Activated naive CD4-positive, alpha-beta T cell treated with Interleukin-2 at 50 U/mL for 16 hours (primary cell): ENCODE measurements at regions not wholly inside any gene's neighbourhood (a gene's known extent, or its start where the extent isn't known, plus 50 kb on each side); places are given as distances from the start of the nearest gene placed in this dataset.

ENCODE experiments used
- DNase-seq: peaks from one replicate; pipeline ENCODE4 v3.0.0-alpha.2; 2020

DNA sequence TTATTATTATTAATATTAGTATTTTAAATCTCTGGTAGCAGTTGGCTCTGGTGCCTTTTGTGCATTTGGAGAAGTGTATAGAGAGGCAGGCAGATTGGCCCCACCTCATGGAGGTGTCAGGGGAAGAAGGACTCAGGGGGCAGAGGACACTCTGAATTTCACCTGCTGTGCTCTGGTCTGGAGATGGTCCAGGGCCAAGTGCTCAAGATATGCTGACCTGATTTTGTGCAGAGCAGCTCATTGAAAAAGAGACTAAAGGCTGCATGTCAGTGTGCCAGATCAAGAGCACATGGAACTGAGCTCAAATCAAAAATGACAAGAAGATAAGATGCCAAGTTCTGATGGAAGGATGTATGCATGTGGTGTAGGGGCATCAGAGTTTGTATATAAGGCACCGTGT, 323.6 kb upstream of the TNP1 start:
- no peak for DNase-seq

DNA sequence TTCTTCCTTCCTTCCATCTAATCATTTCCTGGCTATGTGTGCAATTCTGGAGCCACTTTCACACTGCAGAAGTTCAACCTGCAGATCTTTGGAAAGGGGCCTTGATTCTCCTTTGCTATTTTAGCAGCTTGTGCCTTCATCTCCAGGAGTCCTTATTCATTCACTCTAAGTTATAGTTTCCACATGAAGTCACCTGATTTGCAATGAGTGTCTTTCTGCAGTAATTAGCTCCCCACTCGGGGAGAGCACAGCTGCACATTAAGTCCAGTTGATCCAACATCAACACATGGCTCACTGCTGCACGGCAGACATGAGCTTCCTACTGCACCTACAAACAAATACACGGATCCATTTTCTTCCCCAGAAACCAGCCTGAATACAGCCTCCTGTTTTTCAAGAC, 323.1 kb upstream of the TNP1 start:
- no peak for DNase-seq

DNA sequence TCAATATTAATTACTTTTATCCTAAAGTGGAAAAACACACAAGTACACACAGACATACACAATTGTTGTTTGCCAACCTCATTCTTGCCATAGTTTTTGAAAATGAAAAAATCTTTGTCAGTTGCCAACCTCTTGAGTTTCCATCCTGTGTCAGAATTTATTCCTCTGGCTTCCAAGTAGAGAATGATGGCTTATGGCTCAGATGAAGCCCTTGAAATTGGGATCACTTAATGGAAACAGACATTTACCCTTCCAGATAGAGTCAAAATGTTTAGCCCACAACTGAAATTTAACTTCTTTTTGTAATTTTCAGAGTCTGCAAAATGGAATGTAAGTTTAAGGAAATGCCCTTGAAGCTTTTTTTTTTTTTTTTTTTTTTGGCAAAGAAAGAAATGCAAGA, 321.6 kb upstream of the TNP1 start:
- DNase-seq = no peak

DNA sequence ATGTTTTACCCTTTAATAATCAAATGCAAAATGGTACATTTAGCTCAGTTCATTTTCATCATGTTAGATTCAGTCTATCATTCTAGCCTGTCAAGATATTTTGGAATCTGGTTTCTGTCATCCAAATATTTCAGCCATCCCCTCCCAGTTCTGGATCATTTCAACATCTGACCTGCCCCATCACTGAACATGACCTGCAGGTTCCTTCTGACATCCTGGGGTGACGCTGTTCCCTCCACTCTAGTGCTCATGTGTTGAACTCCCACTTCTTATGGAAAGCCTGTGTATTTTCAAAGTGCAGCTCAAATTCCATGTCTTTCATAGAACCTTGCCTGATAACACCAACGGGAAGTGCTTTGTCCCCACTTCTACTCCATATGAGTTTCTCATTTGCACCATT, 320.0 kb upstream of the TNP1 start:
- no peak for DNase-seq

DNA sequence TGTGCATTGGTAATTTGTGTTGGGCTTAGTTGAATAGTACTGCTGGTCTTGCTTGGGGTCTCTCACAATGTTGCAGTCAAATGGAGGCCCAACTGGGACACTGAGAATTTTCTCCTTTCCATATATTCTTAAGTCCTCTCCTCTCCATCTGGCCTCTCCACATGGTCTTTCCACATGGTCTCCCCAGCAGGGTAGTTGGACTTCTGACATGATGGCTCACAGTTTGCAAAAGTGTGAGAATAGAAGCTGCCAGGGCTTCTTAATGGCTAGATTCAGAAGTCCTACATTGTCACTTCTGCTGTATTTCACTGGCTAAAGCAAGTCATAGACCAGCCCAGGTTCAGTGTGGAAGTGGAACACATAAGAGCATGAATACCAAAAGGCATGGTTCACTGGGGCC, 318.5 kb upstream of the TNP1 start:
- no peak for DNase-seq

DNA sequence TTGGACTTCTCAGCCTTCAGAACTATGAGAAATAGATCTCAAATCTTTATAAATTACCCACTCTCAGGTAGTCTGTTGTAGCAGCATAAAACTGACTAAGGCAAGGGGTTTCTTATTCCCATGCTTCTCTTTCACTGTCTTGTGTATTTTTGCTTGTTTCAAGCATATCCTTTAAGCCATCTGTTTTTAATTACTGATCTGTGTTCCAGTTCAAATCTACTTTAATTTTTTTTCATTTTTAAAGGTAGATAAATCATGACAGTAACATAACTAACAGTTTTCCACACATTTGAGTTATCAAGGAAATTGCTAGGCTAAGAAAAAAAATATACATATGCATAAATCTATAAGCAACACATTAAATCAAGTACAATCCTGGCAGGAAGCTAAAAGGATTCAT, 317.9 kb upstream of the TNP1 start:
- no peak for DNase-seq

DNA sequence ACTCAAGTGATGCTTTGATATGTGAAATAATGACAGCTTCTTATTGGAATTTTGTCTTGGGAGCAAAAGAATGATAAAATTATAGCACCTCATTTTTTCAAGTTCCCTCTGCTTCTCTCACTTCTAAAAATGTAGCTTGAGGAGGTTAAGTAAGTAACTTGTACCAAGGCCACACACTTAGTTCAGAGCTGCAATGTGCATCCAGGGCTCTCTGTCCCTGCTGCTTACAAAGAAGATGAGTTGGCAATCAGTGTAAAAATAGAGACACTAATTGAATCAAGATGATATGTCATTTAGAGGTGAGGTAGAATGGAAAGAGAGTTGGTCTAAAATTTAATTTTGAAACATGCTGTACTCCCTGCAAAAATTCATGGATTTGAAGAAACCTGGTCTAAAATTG, 312.0 kb upstream of the TNP1 start:
- DNase-seq = no peak

DNA sequence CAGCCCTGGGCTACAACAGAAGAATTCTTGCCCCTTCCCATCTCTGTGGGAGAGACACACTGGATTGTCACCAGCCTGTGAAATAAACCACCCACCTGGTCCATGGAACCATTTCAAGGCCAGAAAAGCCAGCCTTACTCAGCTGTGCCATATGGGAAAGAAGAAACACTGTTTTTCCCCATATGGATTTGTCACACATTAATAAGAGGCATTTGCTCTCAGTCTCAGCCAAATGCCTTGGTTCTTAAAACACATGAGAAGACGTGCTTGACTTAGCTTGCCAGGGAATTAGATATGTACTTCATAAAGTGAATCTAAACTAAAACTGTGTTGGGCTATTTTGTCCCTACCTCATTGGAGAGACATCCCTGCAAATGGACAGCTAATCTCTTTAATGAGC, 308.6 kb upstream of the TNP1 start:
- no peak for DNase-seq

DNA sequence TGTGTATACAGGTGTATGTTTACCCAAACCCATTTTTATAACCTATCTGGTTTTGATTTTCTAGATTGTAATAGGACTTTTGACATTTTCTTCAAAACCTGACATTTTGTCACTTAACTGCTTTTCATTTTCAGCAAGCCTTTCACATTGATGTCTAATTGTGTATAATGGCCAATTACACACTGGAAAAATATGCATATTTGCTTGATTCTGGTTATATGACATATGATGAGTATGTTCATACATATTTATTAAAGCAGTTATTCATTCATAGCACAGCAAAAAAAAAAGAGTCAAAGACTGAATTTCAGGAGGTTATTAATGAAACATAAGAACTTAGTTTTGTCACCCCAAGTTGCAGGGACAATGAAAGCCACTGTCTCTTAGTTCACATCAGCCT, 307.7 kb upstream of the TNP1 start:
- DNase-seq = no peak

DNA sequence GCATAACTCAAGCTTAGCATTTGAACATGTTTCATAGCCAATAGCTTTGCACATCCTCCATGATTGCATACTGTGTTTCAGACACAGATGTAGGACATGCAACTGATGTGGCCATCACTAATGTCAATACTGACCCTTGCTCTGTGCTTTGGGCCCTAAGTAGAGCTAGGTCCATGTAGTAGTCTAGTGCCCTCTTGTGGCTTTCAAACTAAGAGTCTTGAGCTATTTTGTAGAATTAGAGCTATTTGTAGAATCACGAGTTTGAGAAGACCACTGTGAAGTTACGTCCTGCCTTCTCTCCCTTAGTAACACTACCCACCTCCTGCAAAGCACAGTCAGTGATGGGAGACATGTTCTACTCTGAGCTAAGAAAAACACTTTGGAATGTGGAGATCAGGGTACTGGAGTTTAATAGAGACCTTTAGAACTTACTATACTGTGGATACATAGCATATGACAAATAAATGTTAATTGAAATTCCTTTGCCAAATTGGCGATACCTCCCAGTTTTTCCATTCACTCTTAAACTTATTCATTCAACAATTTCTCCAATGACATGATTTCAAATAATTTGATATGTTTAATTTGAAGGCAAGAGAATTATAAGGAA, 306.5 kb upstream of the TNP1 start:
- DNase-seq = no peak

DNA sequence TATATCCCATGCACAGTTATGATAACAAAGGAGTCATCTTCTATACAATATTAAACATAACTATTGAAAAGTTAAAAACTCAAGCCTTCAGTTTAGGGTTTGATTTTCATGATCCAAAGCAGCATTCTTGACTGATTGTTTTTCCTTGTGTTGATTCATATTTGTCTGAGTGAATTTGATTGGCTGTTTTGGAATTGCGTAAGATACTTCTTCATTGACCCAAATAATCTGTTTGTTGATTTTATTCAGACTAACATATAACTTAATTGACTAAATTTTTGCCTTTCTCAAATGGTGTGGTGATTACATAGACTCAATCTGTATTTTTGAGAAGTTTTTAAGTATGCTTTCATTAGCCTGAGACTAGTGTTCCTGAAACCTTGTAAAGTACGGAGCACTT, 305.7 kb upstream of the TNP1 start:
- no peak for DNase-seq

DNA sequence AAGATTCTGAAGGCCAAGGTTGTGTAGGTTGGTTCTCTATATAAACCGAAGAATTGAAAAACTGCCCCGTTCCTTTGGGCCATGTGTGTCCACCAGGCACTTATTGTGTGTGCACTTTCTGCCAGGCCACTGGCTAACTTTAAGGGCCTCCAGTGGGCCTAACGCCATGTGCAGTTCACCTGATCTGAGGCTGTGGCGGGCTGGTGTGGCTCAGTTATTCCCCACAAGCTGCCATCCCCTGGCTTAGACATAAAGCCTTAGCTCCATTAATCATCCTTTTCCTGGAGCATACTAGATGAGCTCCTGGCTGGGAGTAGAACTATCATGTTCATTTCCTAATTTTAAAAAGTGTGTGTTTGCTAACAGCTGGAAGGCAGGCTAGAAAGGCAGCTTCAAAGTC, 304.1 kb upstream of the TNP1 start:
- DNase-seq = no peak

DNA sequence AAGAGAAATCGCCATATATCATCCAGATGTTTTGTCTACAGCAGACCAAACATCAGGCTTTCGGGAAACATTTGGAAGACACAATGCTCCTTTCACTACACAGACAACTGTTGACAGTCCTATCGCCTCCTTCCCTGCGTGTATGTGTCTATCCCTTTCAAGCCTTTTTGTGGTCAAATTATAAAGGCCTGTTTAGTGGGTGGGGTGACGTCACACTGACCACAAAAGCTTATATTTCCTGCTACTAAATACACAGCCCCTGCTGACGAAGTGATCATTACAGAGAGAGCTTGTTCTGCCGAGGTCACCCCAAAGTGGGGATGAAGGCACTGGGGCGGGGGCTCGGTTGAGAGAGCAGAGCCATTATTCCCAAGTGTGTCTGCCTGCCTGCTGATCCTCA, 302.7 kb upstream of the TNP1 start:
- no peak for DNase-seq

DNA sequence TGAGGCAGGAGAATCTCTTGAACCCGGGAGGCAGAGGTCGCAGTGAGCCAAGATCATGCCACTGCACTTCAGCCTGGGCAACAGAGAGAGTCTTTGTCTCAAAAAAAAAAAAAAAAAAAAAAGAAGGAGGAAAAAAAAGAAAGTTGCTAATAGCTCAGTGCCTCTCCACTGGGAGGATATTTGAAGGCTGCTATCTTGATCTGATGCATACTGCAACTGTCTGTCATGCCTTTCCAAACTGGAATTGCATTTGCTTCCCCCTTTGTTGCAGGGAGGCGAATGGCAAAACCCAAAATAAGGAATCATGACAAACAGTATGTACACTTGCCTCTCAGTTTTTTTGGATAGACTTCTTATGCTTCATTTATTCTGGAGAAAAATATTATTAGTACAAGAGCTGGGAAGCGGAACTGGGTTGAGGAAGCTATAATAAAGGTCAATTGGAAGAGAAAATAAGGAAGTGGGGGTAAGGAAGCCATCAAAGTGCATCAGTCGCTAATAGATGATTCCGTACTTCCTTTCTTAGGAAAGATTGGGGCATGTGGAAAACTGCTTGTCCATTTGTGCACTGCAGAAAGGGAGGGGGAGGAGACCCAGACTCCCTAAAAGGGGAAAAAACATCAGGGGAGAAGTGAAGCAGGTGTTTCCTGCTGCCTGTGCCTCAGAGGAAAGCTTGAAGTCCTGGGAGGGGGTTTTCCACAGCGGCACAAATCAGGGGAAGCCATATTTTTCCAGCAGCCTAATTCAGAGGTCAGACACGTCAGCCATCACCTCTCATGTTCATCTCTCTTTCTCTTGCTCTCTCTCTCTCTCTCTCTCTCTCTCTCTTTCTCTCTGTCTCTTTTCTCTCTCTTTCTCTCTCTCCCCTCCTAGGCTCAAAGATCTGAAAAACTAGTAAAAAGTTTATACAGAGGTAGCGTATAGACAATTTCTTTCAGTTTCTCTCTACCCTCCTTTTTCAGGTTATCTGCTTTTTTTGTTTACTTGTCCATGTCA, 301.4 kb upstream of the TNP1 start:
- DNase-seq = no peak

DNA sequence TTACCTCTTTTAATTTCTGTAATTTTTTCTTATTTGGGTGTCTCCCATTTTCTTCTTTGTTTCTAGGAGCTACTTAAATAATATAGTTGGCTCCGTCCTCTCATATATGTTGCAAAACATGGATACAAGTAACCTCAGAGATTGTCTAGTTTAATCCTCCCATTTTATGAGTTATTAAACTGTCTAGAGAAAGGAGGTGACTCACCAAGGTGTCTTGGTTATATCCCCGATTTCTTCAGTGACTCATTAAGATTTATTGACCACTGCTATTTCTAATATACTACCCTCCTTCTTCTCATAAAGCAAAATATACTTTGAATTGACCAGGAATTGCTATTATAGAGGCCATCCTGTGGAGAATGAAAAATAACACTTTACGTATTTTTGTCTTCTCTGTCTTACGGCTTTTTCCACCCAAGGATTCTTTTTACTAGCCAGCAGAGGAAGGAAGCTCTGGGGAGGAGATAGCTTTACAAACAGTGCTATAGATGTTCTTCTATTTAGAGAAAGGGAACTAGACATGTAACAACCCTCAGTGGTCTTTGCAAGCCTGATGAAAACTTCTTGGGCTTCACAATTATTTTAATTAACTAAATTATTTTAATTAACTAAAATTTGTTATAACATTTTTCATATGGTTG, 300.4 kb upstream of the TNP1 start:
- DNase-seq = no peak

DNA sequence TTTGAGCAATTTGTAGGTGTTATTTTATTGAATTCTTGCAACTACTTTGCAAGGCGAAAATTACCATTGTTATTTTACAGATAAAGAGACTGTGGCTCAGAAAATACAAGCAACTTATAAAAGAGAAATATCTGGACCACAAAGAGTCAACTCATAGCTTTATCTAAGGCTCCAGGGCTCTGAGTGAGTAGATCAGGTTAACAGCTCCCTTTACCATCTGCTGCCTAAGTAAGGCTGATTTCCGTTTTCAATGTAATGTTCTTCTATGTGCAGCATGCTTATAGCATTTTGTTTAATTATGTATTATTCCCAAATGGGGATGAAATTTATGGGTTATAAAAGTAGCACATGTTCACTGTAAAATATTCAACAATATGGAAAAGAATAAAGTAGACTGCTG, 299.1 kb upstream of the TNP1 start:
- DNase-seq = no peak

DNA sequence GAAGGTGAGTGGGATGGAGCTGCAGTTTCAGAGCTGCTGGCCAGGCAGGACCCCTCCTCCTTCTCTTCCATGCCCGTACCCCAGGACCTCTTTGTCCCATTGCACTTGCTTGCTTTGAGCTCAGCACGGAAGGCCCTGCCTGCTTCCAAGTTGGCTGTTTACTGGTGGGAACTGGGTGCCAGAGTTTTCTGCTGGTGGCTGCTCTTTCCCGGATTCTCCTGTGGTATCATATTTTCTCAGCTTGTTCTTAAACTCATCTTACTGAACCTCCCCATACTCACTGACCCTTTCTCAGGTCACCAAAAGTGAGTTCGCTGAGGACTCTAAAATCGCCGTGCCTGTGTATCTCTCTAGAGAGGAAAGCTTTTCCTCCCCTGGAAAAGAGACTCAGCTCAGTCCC, 297.7 kb upstream of the TNP1 start:
- DNase-seq = no peak

DNA sequence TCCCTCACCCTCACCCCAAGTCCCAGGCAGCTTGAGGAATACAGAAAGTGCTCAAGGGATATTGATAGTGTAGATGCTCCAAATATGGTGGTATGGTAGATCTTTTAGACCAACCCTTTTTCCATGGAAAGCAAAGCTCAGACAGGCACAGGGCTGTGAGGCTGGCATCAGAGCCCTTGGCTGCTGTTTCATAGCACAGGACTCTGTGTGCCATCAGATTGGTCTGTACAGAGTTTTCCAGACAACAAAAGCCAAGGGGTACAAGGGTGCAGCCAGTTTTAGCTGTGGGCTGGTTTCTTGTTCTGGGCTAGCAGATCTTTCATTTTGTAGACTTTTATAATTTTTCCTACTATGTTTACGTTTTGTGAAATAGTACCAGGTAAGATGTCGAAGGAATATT, 296.9 kb upstream of the TNP1 start:
- DNase-seq = no peak

DNA sequence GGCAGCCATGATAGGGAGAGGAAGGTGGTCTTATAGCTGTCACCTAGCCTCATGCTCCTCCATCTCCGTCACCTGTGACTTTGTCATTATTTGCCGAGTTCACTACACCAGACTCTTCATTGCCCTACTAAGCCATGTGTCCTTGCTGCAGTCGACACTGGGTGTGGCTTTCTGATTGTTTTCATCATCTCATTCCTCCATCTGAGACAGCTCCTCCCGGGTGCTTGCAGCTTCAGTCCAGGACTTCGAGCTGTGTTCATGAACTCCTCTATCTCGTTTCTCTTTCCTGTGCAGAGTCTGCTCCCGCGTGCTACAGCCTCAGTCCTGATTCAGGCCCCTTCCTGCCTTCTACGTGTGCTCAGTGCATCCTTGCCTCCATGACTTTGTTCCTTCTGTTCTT, 295.1 kb upstream of the TNP1 start:
- DNase-seq = no peak

DNA sequence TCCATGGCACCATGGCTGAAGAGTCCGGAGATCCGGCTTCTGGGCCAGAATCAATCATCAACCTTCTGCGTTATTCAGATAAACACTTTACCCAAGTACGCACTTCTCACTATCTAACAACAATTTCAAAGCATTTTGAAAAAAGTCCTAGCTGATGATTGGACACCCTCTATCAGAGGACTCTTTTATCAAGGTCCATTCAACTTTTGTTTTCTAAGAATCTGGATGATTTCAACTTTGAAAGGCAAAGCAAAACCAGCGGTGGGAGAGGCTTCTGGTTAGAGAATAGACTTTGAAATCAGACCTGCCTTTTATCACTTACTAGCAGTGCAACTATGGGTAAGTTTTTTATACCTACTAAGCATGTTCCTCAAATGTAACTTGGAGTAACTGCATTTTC, 293.6 kb upstream of the TNP1 start:
- no peak for DNase-seq

DNA sequence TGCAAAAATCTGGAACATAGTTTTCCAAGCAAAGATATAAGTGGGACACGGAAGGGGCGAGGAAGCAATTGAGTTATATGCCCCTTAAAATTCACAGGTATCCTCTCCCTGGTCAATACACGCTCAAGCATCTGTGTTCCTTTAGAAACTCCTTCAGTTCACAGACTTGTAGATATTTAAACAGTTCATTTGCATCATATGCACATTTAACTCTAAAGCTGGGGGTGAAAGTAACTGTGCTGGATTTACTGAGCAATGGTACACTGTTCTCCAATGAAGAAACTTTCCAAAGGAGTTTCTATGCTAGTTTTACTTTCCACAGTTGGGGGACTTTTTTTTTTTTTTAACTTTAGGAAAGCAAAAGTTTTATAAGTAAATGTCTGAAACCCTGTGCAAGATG, 293.0 kb upstream of the TNP1 start:
- no peak for DNase-seq

DNA sequence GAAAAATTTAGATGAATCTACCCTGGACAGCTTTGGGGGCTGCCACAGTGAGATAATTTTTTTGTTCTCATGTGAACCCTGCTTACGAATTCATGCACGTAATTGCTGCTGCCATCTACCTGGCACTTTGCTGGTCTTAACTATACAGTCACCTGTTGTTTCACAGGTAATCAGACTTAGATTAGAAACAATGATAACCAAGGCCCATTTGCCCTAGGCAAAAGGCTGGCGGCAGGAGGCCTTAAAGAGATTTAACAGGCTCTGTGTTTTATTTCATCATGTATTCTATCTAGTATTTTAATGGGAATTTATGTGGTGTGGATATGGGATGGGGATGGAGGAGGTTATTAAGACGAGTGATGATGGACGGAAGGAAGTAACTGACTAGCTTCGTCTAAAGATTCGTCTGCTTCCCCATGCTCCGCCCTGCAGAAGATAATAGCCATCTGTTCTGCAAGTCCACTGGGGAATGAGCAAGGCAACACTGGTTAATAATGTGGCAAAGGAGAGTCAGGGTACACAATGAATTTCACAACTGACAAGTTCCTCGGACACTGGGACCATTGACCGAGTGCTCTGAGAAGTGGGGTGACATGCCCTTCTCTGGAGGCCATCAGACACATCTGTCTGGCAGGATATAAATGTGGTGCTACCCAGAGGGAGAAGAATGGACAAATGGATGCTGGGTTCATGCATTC, 291.8 kb upstream of the TNP1 start:
- no peak for DNase-seq

DNA sequence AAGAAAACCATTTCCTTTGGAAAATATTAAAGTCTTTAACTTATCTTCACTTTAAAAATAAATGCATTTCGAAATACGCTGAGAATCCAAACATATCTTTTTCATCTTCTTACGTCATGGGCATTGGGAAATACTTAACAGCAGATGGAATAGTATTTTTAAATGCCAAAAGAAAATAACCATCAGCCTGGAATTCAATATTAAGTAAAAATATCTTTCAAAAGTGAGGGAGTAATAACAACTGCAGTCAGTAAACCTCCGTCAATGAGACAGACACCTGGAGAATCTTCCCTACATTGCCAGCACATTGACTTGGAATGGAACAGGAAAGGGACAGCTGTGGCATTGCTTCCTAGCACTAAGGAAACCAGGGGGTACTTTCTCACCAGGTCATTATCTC, 290.4 kb upstream of the TNP1 start:
- no peak for DNase-seq
